GM12878 (cell line): ENCODE measurements at regions not wholly inside any gene's neighbourhood (a gene's known extent, or its start where the extent isn't known, plus 50 kb on each side); places are given as distances from the start of the nearest gene placed in this dataset.

Experiments used
- BHLHE40 ChIP-seq, 2 experiments: fragments of 450-650 bp in 1 of 2; IDR thresholded peaks; 2 replicates each; pipeline ENCODE4 v1.6.1; 2011 to 2017; ENCODE audit warnings: low read depth in 2 of 2, borderline replicate concordance in 1 of 2, improper control_type of control experiment in 1 of 2, low read length in 1 of 2, mild to moderate bottlenecking in 1 of 2
- EZH2 ChIP-seq: IDR thresholded peaks from 2 replicates; pipeline ENCODE4 v1.6.1; 2012; ENCODE audit warnings: low read depth, mild to moderate bottlenecking, control low read depth, inconsistent platforms, low read length, borderline replicate concordance; ENCODE audit not compliant: control insufficient read depth
- POLR2A ChIP-seq: IDR thresholded peaks from 2 replicates; pipeline ENCODE4 v1.6.1; 2011; ENCODE audit warnings: low read depth, mild to moderate bottlenecking, low read length
- POLR2AphosphoS5 ChIP-seq: IDR thresholded peaks from 2 replicates; pipeline ENCODE4 v1.6.1; 2011; ENCODE audit warnings: mild to moderate bottlenecking, low read length, inconsistent platforms
- RAD21 ChIP-seq: IDR thresholded peaks from 2 replicates; pipeline ENCODE4 v1.6.1; 2011; ENCODE audit warnings: mild to moderate bottlenecking, low read depth, low read length, moderate library complexity; ENCODE audit not compliant: insufficient read depth
- REST ChIP-seq: IDR thresholded peaks from 2 replicates; pipeline ENCODE4 v1.6.1; 2012; ENCODE audit warnings: mild to moderate bottlenecking, low read depth, low read length
- RFX5 ChIP-seq: IDR thresholded peaks from 2 replicates; pipeline ENCODE4 v1.6.1; 2011; ENCODE audit warnings: low read depth, low read length, improper control_type of control experiment
- SIN3A ChIP-seq: IDR thresholded peaks from 2 replicates; pipeline ENCODE4 v1.6.1; 2012; ENCODE audit warnings: low read depth, low read length, improper control_type of control experiment
- SIX5 ChIP-seq: IDR thresholded peaks from 2 replicates; pipeline ENCODE4 v1.6.1; 2011; ENCODE audit warnings: mild to moderate bottlenecking, low read depth, low read length, moderate library complexity; ENCODE audit not compliant: severe bottlenecking
- ZBTB11 ChIP-seq: fragments of 450-650 bp; formaldehyde crosslinking; IDR thresholded peaks from 2 replicates; pipeline ENCODE4 v1.5.0; 2022; ENCODE audit warnings: mild to moderate bottlenecking, missing genetic modification characterization
- ZNF274 ChIP-seq: IDR thresholded peaks from one replicate; pipeline ENCODE4 v1.8.0; 2011; ENCODE audit not compliant: insufficient read length, insufficient read depth

DNA sequence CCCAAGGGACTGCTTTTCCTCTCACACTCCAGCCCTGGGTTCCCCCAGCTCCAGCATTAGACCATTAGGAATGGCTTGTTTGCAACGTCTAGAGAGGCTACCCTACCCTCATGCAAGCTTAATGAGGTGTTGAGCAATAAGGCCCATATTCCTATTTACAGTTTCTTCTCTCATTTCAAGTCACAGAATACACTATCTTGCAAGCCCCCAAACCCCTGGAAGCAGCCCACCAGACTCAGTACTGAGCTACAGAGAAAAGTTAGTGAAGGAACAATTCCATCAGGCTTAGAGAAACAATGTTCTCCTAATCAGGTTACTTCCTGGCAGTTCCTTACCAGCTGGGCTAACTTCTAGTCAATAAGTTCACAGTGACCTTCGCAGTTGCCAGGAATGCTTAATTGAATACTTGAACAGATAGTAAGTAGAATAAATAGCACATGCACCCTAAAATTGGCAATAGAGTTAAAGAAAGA is 606.5 kb upstream of the NOX3 start:
- TF ChIP-seq REST (no peak), SIN3A (no peak), BHLHE40 (IDR thresholded peaks at IDR 0.05; ENCODE audit: borderline replicate concordance in 1 of 2, low read depth in 2 of 2, low read length in 1 of 2) (no peak), RAD21 (no peak), ZNF274 (no peak), POLR2A (no peak), EZH2 (no peak), RFX5 (no peak), POLR2AphosphoS5 (no peak), ZBTB11 (CRISPR knock-in tag) (no peak), SIX5 (no peak)
